ENCODE measurements at regions not wholly inside any gene's neighbourhood (a gene's known extent, or its start where the extent isn't known, plus 50 kb on each side); places are given as distances from the start of the nearest gene placed in this dataset.

GRCh38 chr5:107124376-107124775 lies 546.4 kb downstream of the EFNA5 start:
- TF ChIP-seq CTCF (IDR thresholded peaks at IDR 0.05; ENCODE audit: insufficient read depth, low read depth, low read length) (no peak), EZH2 (IDR thresholded peaks at IDR 0.05; ENCODE audit: insufficient read depth, low read length) (no peak)

Measured in astrocyte (in vitro differentiated cells and primary cell).